Stimulated activated naive CD8-positive, alpha-beta T cell treated with anti-CD3 and anti-CD28 coated beads, Interleukin-15, amount 100 ng/mL, for 72 hours (primary cell): ENCODE measurements at regions not wholly inside any gene's neighbourhood (a gene's known extent, or its start where the extent isn't known, plus 50 kb on each side); places are given as distances from the start of the nearest gene placed in this dataset.
A peak's percentile ranks its signal among the peaks of the same experiment; 100 is the strongest.
"Not testable (repeated sequence)": the region's sequence is repeated elsewhere in the genome, so short reads cannot be mapped to it uniquely, and the experiment has no call there.

Source experiments
- ATAC-seq: fragments of 150-1000 bp; cut with Tn5 transposase; 2 replicates; pipeline ENCODE4 v1.10.0; 2021; ENCODE audit warnings: mild to moderate bottlenecking, moderate library complexity
- DNase-seq, 2 donors: peaks; one replicate each; pipeline ENCODE4 v3.0.0; 2021 to 2022
- H3K27ac Mint-ChIP-seq, 2 donors: one replicate each; pipeline ENCODE4 v1.8.0; 2022; ENCODE audit warnings: mild to moderate bottlenecking in 2 of 2, mixed read lengths in 2 of 2, moderate library complexity in 2 of 2
- H3K27me3 Mint-ChIP-seq: one replicate; pipeline ENCODE4 v1.8.0; 2022; ENCODE audit warnings: mixed read lengths
- H3K4me1 Mint-ChIP-seq: one replicate; pipeline ENCODE4 v1.8.0; 2022; ENCODE audit warnings: mild to moderate bottlenecking, mixed read lengths
- H3K4me3 Mint-ChIP-seq, 2 donors: one replicate each; pipeline ENCODE4 v1.8.0; 2022; ENCODE audit warnings: mild to moderate bottlenecking in 2 of 2, mixed read lengths in 2 of 2, moderate library complexity in 1 of 2
- H3K9me3 Mint-ChIP-seq, 2 donors: one replicate each; pipeline ENCODE4 v1.8.0; 2022; ENCODE audit warnings: mixed read lengths in 2 of 2

DNA sequence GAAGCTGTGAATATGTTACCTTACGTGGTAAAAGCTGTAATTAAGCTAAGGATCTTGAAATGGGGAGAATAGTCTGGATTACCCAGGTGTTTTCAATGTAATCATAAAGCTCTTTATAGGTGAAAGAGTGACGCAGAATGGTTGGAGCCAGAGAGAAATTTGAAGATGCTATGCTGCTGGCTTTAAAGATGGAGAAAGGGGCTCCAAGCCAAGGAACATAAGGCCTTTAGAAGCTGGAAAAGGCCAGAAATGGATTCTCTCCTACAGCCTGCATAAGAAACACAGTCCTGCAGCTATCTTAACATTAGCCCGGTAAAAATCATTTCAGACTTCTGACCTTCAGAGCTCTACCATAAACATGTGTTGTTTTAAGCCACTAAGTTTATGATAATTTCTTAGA lies 243.3 kb upstream of the VLDLR start:
- no peak overlapping the region for H3K4me3 Mint-ChIP-seq
- ATAC-seq (no peak), DNase-seq (no peak)
- peaks cover 5 to 16% of the 10 kb centered on the region in 2 donors for H3K9me3 Mint-ChIP-seq
- H3K27me3 Mint-ChIP-seq: peaks cover 17% of the 10 kb centered on the region
- H3K4me1 Mint-ChIP-seq: no peaks in the 10 kb centered on the region
- no peak overlapping the region for H3K27ac Mint-ChIP-seq

DNA sequence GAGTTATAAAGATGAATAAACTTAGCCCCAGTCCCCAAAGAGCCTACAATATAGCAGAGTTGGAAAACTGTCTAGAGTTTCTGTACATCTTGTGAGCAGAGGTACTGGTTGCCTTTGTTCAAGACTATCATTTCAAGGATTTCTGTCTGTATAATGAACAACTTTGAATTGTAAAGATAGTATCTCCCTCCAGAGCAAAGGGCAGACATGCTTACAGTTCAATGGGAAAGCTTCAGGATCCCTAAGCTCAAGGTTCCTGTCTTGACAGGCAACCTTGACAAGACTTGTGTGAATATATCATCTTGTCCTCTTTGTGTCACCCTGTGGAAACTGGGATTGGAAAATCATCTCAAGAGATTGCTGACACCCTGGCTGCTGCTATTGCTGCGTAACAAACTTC lies 242.8 kb upstream of the VLDLR start:
- peaks cover 16% of the 10 kb centered on the region for H3K27me3 Mint-ChIP-seq
- no peak for DNase-seq
- no peak for ATAC-seq
- peaks cover under 1 to 13% of the 10 kb centered on the region in 2 donors for H3K9me3 Mint-ChIP-seq
- H3K4me3 Mint-ChIP-seq: no peak overlapping the region
- no peak overlapping the region for H3K27ac Mint-ChIP-seq
- H3K4me1 Mint-ChIP-seq: no peaks in the 10 kb centered on the region

DNA sequence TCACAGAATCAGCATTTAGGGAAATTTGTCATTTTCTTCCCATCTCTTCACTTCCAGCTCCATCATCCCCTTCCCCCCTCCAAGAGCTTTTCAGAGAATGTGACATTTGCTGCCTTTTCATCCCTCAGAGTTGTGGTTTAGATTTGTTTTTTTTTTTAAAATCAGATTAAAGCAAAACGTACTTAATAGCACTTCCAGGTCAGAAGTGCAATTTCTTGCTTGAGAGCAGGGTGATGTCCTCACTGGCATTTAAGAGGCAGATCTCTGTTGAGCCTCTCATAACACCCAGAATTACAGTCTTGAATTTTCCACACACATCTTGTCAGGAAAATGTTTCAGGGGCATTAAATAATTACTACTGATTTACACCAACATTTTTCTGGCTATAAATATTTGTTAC lies 236.8 kb upstream of the VLDLR start:
- peaks cover 38% of the 10 kb centered on the region for H3K27me3 Mint-ChIP-seq
- H3K4me3 Mint-ChIP-seq: no peak overlapping the region
- H3K9me3 Mint-ChIP-seq: peaks cover 11 to 20% of the 10 kb centered on the region in 2 donors
- DNase-seq: no peak
- H3K27ac Mint-ChIP-seq: no peak overlapping the region
- no peaks in the 10 kb centered on the region for H3K4me1 Mint-ChIP-seq
- no peak for ATAC-seq

DNA sequence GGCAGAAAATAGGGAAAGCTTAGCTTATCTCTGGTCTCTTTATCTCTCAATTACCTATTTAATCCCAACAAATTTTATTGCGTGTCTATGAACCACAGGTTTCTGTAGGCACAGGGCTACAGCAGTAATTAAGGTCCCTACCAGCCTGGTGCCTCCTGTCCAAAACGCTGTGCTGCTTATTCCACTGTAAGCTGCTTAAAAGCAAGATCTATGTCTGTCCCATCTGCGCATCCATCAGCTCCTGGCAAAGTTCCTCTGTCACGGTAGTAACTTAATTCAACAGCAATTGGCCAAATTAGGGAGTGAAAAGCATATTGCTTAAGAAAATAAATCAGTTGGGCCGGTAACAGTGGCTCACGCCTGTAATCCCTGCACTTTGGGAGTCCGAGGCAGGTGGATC lies 235.8 kb upstream of the VLDLR start:
- no peak for DNase-seq
- Mint-ChIP-seq H3K9me3 (peaks cover 13 to 16% of the 10 kb centered on the region in 2 donors), H3K4me1 (no peaks in the 10 kb centered on the region), H3K4me3 (no peak overlapping the region), H3K27ac (no peak overlapping the region), H3K27me3 (peaks cover 33% of the 10 kb centered on the region)
- ATAC-seq: no peak

DNA sequence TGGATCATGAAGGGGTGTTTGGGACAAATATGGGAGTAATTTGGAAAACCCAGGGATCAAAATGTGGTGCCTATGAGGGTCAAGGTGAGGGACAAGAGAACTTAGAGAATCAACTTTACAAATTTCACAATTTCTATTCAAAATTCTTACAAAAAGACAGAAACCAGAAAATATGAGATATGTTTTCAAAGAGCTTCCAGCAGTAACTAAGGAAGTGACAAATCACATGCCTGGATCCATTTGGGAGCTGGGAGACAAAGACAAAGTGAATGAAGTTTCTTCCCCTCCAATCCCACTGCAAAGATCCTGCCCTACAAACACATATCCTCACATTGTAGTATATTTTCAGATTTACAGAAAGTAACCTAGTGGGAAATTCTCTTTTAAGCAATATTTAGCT lies 235.0 kb upstream of the VLDLR start:
- Mint-ChIP-seq H3K9me3 (peaks cover 13 to 15% of the 10 kb centered on the region in 2 donors), H3K27ac (no peak overlapping the region), H3K27me3 (peaks cover 32% of the 10 kb centered on the region), H3K4me3 (no peak overlapping the region), H3K4me1 (no peaks in the 10 kb centered on the region)
- ATAC-seq (no peak), DNase-seq (no peak)

DNA sequence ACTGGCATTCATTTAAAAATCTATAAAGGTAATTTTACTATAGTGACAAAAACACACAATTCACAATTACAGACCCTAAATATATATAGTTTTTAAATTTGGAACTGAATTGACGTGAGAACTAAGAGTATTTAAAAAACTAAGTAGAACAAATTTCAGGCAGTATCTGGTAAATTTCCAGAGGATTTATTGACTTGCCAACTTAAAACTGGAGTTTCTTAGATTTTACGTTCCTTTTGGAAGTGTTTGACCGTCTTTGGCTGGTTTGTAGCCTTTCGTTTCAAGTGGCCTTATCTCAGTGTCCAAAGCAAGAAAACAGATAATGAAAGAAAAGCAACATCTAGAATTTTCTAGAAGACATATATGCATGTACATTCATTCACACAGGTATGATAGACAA lies 234.4 kb upstream of the VLDLR start:
- Mint-ChIP-seq H3K27me3 (peaks cover 32% of the 10 kb centered on the region), H3K4me3 (no peak overlapping the region), H3K27ac (no peak overlapping the region), H3K9me3 (peaks cover 13 to 15% of the 10 kb centered on the region in 2 donors), H3K4me1 (no peaks in the 10 kb centered on the region)
- no peak for DNase-seq
- ATAC-seq: no peak

DNA sequence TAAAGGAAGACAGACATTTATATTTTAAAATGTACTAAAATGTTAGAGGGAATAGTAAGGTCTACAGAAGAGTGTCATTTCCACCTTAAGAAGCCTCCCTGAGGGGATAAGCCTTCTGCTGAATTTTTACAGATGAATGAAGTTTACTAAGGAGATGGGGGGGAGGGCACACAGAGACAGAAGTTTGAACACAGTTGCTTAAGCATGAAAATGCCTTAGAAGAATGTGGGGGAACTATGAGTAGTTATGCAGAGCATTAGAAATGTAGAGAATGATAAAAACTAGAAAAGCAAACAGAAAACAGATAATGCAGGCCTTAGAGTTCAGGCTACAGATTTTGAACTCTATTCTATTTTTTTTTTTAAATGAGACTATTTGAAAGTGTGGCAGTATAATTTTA lies 232.2 kb upstream of the VLDLR start:
- DNase-seq (no peak), ATAC-seq (no peak)
- H3K27ac Mint-ChIP-seq: no peak overlapping the region
- peaks cover 9 to 13% of the 10 kb centered on the region in 2 donors for H3K9me3 Mint-ChIP-seq
- H3K4me3 Mint-ChIP-seq: no peak overlapping the region
- peaks cover 17% of the 10 kb centered on the region for H3K27me3 Mint-ChIP-seq
- no peaks in the 10 kb centered on the region for H3K4me1 Mint-ChIP-seq

DNA sequence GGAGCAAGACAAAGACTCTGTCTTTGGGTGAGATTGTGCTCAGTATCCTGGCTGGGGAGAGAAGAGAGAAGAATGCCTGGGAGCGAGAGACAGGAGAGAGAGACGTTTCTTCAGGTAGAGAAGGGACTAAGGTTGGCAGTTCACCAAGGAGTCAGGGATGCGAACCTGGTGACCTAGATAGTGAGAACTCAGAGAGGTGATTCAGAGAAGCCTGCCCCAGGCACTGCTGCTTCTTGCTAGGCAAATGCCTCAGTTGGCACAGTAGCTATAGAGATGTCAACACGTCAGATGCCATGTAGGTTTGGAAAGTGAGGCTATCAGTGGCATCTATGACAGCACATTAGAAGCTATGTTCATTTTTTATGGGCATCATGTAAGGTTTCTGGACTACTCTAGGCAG lies 231.6 kb upstream of the VLDLR start:
- peak overlapping the region in 1 of 2 donors; percentile 62 for H3K27ac Mint-ChIP-seq
- ATAC-seq (no peak), DNase-seq (no peak)
- peaks cover 15% of the 10 kb centered on the region for H3K27me3 Mint-ChIP-seq
- no peak overlapping the region for H3K4me3 Mint-ChIP-seq
- H3K4me1 Mint-ChIP-seq: no peaks in the 10 kb centered on the region
- H3K9me3 Mint-ChIP-seq: peaks cover 9 to 13% of the 10 kb centered on the region in 2 donors

DNA sequence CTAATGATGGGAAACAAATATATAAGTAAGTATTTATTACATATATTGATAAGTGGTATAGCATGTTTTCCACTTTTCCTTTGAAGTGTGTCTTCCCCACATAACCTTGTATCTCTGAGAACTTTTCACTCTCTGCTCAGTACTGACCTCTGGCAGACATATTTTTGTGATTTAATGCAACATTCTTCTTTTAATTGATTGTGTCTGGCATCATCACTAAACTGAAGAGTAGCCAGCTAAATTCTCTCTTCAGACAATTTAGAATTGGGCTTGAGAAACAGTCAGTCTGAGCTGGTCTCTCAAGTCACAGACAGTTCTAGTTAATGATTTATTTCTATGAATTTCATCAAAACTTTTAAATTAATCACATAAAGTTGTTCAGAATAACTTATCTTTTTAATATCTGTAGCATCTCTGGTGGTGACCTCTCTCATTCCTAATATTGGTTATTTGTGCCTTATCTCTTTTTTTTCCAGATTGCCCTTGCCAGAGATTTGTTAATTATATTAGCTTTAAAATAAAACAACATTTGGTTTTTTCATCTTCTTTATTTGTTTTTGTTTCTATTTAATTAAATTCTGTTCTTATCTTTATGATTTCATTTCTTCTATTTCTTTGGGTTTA lies 230.0 kb upstream of the VLDLR start:
- H3K9me3 Mint-ChIP-seq: peaks cover 9 to 13% of the 10 kb centered on the region in 2 donors
- H3K4me3 Mint-ChIP-seq, H3K27me3 Mint-ChIP-seq, H3K4me1 Mint-ChIP-seq, H3K27ac Mint-ChIP-seq, DNase-seq, ATAC-seq: not testable (repeated sequence)

DNA sequence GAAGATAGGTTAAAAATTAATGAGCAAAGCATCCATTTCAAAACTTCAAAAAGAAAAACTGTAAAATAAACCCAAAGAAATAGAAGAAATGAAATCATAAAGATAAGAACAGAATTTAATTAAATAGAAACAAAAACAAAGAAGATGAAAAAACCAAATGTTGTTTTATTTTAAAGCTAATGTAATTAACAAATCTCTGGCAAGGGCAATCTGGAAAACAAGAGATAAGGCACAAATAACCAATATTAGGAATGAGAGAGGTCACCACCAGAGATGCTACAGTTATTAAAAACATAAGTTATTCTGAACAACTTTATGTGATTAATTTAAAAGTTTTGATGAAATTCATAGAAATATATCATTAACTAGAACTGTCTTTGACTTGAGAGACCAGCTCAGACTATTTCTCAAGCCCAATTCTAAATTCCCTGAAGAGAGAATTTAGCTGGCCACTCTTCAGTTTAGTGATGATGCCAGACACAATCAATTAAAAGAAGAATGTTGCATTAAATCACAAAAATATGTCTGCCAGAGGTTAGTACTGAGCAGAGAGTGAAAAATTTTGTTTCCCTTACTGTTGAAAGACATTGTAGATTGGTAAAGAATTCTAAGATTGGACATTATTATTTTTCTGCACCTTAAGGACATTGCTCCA lies 227.4 kb upstream of the VLDLR start:
- H3K27me3 Mint-ChIP-seq, H3K4me1 Mint-ChIP-seq, H3K27ac Mint-ChIP-seq, H3K9me3 Mint-ChIP-seq, ATAC-seq, DNase-seq, H3K4me3 Mint-ChIP-seq: not testable (repeated sequence)

DNA sequence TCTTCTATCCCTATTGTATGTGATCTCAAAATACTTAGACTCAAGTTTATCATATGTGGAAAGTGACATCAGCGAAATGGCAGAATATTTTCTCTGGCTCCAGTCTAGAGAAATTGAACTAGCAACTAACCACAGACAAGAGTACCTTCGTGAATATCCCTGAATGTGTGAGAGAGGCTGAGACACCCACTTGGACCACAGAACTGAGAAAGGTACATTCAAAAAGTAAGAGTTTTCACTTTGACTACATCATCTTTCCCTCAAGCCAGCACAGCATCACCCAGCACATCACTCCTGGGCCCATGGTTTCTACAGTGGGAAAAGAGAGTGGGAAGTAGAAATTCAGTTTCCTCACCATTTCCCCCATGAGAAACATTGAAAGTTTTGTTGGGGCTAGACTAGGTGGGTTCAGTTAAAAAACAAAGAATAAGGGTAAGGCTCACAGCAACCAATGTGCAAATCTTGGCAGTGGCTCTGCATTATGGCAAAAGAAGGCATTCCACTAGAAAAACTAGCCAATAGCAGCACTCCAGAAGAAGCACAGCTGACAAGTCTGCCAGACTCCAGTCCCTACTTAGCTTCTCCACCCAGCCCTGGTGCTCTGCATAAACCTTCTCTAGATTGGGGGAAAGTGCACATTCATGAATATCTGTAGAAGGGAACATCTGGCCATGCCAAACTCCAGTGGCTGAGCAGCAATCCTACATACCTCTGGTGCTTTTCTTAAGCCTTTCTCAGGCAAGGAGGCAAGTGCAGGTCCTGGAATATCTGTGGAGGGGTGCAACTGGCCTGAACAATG lies 225.6 kb upstream of the VLDLR start:
- Mint-ChIP-seq H3K4me3 (no peak overlapping the region), H3K4me1 (no peaks in the 10 kb centered on the region), H3K9me3 (peaks cover 0 to 6% of the 10 kb centered on the region in 2 donors), H3K27me3 (no peaks in the 10 kb centered on the region), H3K27ac (no peak overlapping the region)
- ATAC-seq (no peak), DNase-seq (no peak)

DNA sequence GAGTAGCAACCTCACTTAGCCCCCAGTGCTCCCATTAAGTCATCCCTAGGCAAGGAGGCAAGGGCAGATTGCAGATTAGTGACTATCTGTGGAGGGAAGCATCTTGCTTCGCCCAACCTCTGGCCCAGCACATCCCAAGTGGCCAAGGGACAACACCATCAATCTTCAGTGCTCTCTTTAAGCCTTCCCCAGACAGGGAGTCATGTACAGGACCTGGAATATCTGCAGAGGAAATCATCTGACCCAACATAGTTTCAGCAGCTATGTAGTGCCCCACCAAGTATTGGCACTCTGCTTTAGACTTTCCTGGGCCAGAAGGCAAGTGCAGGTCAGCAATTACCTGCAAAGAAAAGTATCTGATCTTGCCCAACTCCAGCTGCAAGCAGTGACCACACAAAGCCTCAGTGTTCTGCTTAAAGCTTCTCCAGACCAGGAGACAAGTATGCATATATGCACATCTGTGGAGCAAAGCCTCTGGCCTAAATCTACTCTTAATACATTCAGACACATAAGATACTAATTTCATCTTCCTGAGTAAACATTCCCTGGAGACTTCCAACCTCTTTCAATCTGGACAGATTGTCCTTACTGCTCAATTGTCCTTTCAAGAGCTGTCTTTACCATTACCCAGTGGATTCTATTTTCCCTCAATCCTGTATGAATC lies 224.8 kb upstream of the VLDLR start:
- DNase-seq (no peak), ATAC-seq (no peak)
- H3K27me3 Mint-ChIP-seq: no peaks in the 10 kb centered on the region

DNA sequence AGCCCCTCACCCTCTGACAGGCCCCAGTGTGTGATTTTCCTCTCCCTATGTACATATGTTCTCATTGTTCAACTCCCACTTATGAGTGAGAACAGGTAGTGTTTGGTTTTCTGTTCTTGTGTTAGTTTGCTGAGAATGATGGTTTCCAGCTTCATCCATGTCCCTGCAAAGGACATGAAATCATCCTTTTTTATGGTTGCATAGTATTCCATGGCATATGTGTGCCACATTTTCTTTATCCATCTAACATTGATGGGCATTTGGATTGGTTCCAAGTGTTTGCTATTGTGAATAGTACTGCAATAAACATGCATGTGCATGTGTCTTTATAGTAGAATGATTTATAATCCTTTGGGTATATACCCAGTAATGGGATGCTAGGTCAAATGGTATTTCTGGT lies 223.7 kb upstream of the VLDLR start:
- H3K27ac Mint-ChIP-seq, H3K27me3 Mint-ChIP-seq, ATAC-seq, H3K4me3 Mint-ChIP-seq, DNase-seq, H3K4me1 Mint-ChIP-seq: not testable (repeated sequence)
- H3K9me3 Mint-ChIP-seq: peaks cover 0 to 13% of the 10 kb centered on the region in 2 donors

More for the DNA sequence above, 224.8 kb upstream of the VLDLR start:
- Mint-ChIP-seq H3K9me3 (peaks cover 0 to 6% of the 10 kb centered on the region in 2 donors), H3K27ac (no peak overlapping the region), H3K4me3 (no peak overlapping the region), H3K4me1 (no peaks in the 10 kb centered on the region)

DNA sequence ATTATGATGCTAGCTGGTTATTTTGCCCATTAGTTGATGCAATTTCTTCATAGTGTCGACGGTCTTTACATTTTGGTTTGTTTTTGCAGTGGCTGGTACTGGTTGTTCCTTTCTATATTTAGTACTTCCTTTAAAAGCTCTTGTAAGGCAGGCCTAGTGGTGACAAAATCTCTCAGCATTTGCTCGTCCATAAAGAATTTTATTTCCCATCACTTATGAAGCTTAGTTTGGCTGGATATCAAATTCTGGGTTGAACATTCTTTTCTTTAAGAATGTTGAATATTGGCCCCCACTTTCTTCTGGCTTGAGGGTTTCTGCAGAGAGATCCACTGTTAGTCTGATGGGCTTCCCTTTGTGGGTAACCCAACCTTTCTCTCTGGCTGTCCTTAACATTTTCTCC lies 219.8 kb upstream of the VLDLR start:
- not testable (repeated sequence) for H3K4me3 Mint-ChIP-seq, DNase-seq

DNA sequence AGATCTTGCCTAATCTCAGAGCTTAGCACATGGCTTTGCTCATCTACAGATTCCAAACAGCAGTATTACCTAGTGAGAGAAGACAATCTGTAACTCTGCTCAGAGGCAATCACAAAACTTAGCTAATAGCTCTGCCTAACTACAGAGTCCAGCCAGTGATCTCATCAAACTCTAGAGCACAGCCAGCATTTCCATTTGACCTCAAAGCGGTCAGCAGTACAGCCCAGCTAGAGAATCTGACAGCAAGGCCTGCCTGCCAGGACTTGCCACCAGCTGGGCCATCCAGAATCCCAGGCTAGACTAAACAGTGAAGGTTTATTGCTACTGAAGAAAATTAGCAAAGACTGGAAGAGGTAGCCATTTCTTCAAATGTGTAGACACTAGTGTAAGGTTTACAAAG lies 217.9 kb upstream of the VLDLR start:
- Mint-ChIP-seq H3K4me3 (no peak overlapping the region), H3K27ac (no peak overlapping the region), H3K9me3 (peaks cover 6 to 9% of the 10 kb centered on the region in 2 donors), H3K4me1 (no peaks in the 10 kb centered on the region), H3K27me3 (peaks cover 5% of the 10 kb centered on the region)
- no peak for DNase-seq
- no peak for ATAC-seq

More for the DNA sequence above, 219.8 kb upstream of the VLDLR start:
- ATAC-seq, H3K27me3 Mint-ChIP-seq, H3K27ac Mint-ChIP-seq, H3K4me1 Mint-ChIP-seq: not testable (repeated sequence)
- peaks cover 6 to 15% of the 10 kb centered on the region in 2 donors for H3K9me3 Mint-ChIP-seq
